ENCODE measurements at regions not wholly inside any gene's neighbourhood (a gene's known extent, or its start where the extent isn't known, plus 50 kb on each side); places are given as distances from the start of the nearest gene placed in this dataset.

- Histone ChIP-seq H3K4me1 (ENCODE audit: control insufficient read depth, extremely low read depth, insufficient read depth, low read length) (peaks cover 20% of the 10 kb centered on the region), H2AFZ (ENCODE audit: low read depth, low read length) (no peak overlapping the region), H3K27me3 (ENCODE audit: control insufficient read depth in 2 of 2, insufficient read depth in 2 of 2, low read length in 2 of 2) (no peaks in the 10 kb centered on the region), H3K4me2 (ENCODE audit: insufficient read depth, low read length) (no peak overlapping the region), H3K9ac (replicated peaks; ENCODE audit: extremely low read depth, insufficient read depth, low read length) (no peak overlapping the region), H3K79me2 (ENCODE audit: control insufficient read depth, insufficient read depth, low read length) (no peaks in the 10 kb centered on the region), H3K4me3 (replicated peaks in 1 of 3; ENCODE audit: insufficient read depth in 1 of 3, low read depth in 1 of 3, low read length in 3 of 3) (no peak overlapping the region), H3K9me3 (replicated peaks; ENCODE audit: control insufficient read depth, insufficient read depth, low read length) (no peaks in the 10 kb centered on the region), H4K20me1 (replicated peaks; ENCODE audit: control insufficient read depth, extremely low read depth, insufficient read depth, low read length) (no peaks in the 10 kb centered on the region), H3K9me1 (replicated peaks; ENCODE audit: control insufficient read depth, extremely low read depth, insufficient read depth, low read length) (no peaks in the 10 kb centered on the region), H3K27ac (ENCODE audit: insufficient read depth, low read depth, low read length) (no peak overlapping the region), H3K36me3 (ENCODE audit: control insufficient read depth in 2 of 2, extremely low read depth in 1 of 2, insufficient read depth in 2 of 2, low read length in 2 of 2) (no peaks in the 10 kb centered on the region)
- CTCF ChIA-PET, result no interaction called here
- intact Hi-C loops (cut with micrococcal nuclease), result loop anchor here (5.0 kb wide), 1 partner anchor 147 kb away; no protein-coding TSS in a partner anchor
- TF ChIP-seq MYC (IDR thresholded peaks at IDR 0.05; ENCODE audit: low read depth, low read length), result no peak
- TF ChIP-seq FOS (IDR thresholded peaks at IDR 0.05; ENCODE audit: borderline replicate concordance, insufficient read depth, low read length), result no peak
- no peak for TF ChIP-seq EZH2 (IDR thresholded peaks at IDR 0.05; ENCODE audit: borderline replicate concordance, low read depth, low read length, severe bottlenecking)
- no peak for TF ChIP-seq MAX (IDR thresholded peaks at IDR 0.05; ENCODE audit: insufficient read depth, insufficient read length)
- TF ChIP-seq GATA2 (IDR thresholded peaks at IDR 0.05; ENCODE audit: insufficient read depth, insufficient read length, low read depth, low read length), result no peak
- no peak for TF ChIP-seq POLR2AphosphoS5 (IDR thresholded peaks at IDR 0.05; ENCODE audit: insufficient read depth, low read depth, low read length)
- no peak for TF ChIP-seq JUN (IDR thresholded peaks at IDR 0.05; ENCODE audit: borderline replicate concordance, insufficient read depth, insufficient read length, low read depth)
- TF ChIP-seq POLR2A (IDR thresholded peaks at IDR 0.05; ENCODE audit: low read depth, low read length), result no peak
- no peak for TF ChIP-seq CTCF (IDR thresholded peaks at IDR 0.05; ENCODE audit: extremely low read depth in 1 of 2, insufficient read depth in 1 of 2, low read depth in 1 of 2, low read length in 2 of 2)
- POLR2A ChIA-PET, result no interaction called here
- FAIRE-seq, result no peak
- no peak for DNase-seq (ENCODE audit: low read depth, low spot score)
- BruUV-seq (replicated peaks), result no TSS peak
- dilution Hi-C loops (cut with MboI; ENCODE audit: extremely low pct_ligation_motif_present, low sequenced_read_pairs), result no loop called here
Measured at GRCh38 chr1:96384611-96385010, 337.0 kb upstream of the PTBP2 start.

Data from endothelial cell of umbilical vein (primary cell).